ENCODE measurements at regions not wholly inside any gene's neighbourhood (a gene's known extent, or its start where the extent isn't known, plus 50 kb on each side); places are given as distances from the start of the nearest gene placed in this dataset.

DNA sequence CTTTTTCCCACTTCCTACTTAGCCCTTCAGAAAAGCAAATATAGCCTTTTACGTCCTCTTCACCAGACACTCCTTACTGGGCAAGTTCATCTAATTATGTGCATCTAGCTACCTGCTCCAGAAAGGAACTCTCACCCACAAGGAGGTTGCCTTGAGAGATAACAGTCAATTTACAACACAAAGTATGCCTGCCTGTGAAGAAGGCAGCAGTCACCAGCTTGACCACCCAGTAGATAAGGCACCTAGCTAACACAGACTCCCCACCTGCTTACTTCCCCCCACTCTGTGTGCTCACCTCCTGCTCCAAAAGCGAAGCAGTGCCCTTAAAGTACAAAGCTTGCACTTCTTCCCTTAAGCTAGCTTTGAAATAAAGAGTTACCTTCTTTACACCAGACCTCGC, 111.7 kb upstream of the MRPS30 start (continued):
- TF ChIP-seq EZH2 (IDR thresholded peaks at IDR 0.05; ENCODE audit: low read depth, low read length, severe bottlenecking), result no peak
- no peak for TF ChIP-seq ZNF274 (IDR thresholded peaks at IDR 0.05; ENCODE audit: borderline replicate concordance, extremely low read depth, low read length)
- TF ChIP-seq SP2 (IDR thresholded peaks at IDR 0.05; ENCODE audit: low read length), result no peak
- TF ChIP-seq CREB1 (IDR thresholded peaks at IDR 0.05), result no peak

Data from H1 (cell line).